GM12878 (cell line): ENCODE measurements at regions not wholly inside any gene's neighbourhood (a gene's known extent, or its start where the extent isn't known, plus 50 kb on each side); places are given as distances from the start of the nearest gene placed in this dataset.

Experiments
- ATAC-seq: fragments of 200-7000 bp; cut with Tn5 transposase; 3 replicates; pipeline ENCODE4 v1.9.1; 2020; ENCODE audit warnings: mild to moderate bottlenecking, moderate library complexity
- BruUV-seq: library from RNA; stranded (reverse); fragments of 400-500 nt; replicated peaks from 2 replicates; lab custom pipeline; 2021; lab: Mats Ljungman, UMichigan
- CTCF ChIA-PET: fragments of 300-600 bp; sonication (Branson Sonifier 250); formaldehyde crosslinking; extraction: SDS; loops from one replicate; lab custom pipeline; 2021; ENCODE audit warnings: inconsistent platforms; lab: Yijun Ruan, JAX
- POLR2A ChIA-PET: fragments of 350-600 bp; formaldehyde crosslinking; extraction: SDS; loops from one replicate; lab custom pipeline; 2021; ENCODE audit warnings: inconsistent platforms; lab: Charles Lee
- RAD21 ChIA-PET: fragments of 300-600 bp; sonication (Branson Sonifier 250); formaldehyde crosslinking; loops from one replicate; lab custom pipeline; 2023; ENCODE audit warnings: antibody characterized with exemption; ENCODE audit not compliant: unreplicated experiment; lab: Charles Lee
- SMC1A ChIA-PET: fragments of 300-600 bp; sonication (Branson Sonifier 250); formaldehyde crosslinking; loops from one replicate; lab custom pipeline; 2023; ENCODE audit not compliant: unreplicated experiment, uncharacterized antibody; lab: Charles Lee
- DNase-seq: peaks from one replicate; pipeline ENCODE4 v3.0.0-alpha.2; 2011; ENCODE audit warnings: low read depth, low spot score
- FAIRE-seq: peaks from 3 replicates; lab custom pipeline; 2011; peaks lifted over from hg19 to GRCh38; lab: Jason Lieb, UNC
- H2AFZ ChIP-seq: 2 replicates; pipeline ENCODE4 v1.6.0; 2011; ENCODE audit warnings: low read depth, low read length, control low read depth; ENCODE audit not compliant: control insufficient read depth
- H3K27ac ChIP-seq: 2 replicates; pipeline ENCODE4 v1.5.1; 2011; ENCODE audit warnings: control low read depth; ENCODE audit not compliant: control insufficient read depth, insufficient read depth
- H3K27me3 ChIP-seq, 2 experiments: replicated peaks in 1 of 2; 2 replicates each; pipeline versions ENCODE4 v1.6.0 to v1.6.1; 2011; ENCODE audit warnings: low read length in 1 of 2; ENCODE audit not compliant: control insufficient read depth in 2 of 2, insufficient read depth in 2 of 2
- H3K36me3 ChIP-seq, 2 experiments: 2 replicates each; pipeline ENCODE4 v1.5.1; 2011; ENCODE audit warnings: low read length in 1 of 2; ENCODE audit not compliant: control insufficient read depth in 2 of 2, insufficient read depth in 2 of 2
- H3K4me1 ChIP-seq: 2 replicates; pipeline ENCODE4 v1.6.1; 2011; ENCODE audit warnings: mild to moderate bottlenecking, low read length, moderate library complexity, mixed read lengths; ENCODE audit not compliant: control insufficient read depth, insufficient read depth
- H3K4me2 ChIP-seq: 2 replicates; pipeline ENCODE4 v1.6.0; 2011; ENCODE audit warnings: control low read depth; ENCODE audit not compliant: control insufficient read depth, insufficient read depth
- H3K4me3 ChIP-seq: fragments of 200-600 bp; sonication (generic); 2 replicates; pipeline ENCODE4 v1.5.1; 2016
- H3K79me2 ChIP-seq: 2 replicates; pipeline ENCODE4 v1.6.0; 2011; ENCODE audit warnings: low read length; ENCODE audit not compliant: control insufficient read depth, insufficient read depth
- H3K9ac ChIP-seq: 2 replicates; pipeline ENCODE4 v1.8.0; 2011; ENCODE audit warnings: low read length, control low read depth, mixed read lengths; ENCODE audit not compliant: control insufficient read depth, insufficient read depth
- H3K9me3 ChIP-seq: replicated peaks from 3 replicates; pipeline ENCODE4 v1.5.1; 2011; ENCODE audit warnings: mild to moderate bottlenecking, low read length; ENCODE audit not compliant: control insufficient read depth, insufficient read depth
- H4K20me1 ChIP-seq: 2 replicates; pipeline ENCODE4 v1.6.0; 2011; ENCODE audit not compliant: control insufficient read depth, insufficient read depth
- BRCA1 ChIP-seq: IDR thresholded peaks from 2 replicates; pipeline ENCODE4 v1.6.1; 2011; ENCODE audit warnings: low read depth, low read length, improper control_type of control experiment
- CBX5 ChIP-seq: sonication (generic); IDR thresholded peaks from 2 replicates; pipeline ENCODE4 v1.6.1; 2016; ENCODE audit warnings: low read depth, moderate library complexity, mild to moderate bottlenecking, inconsistent platforms
- CHD4 ChIP-seq: fragments of 200-600 bp; sonication (generic); IDR thresholded peaks from 2 replicates; pipeline ENCODE4 v1.6.1; 2016; ENCODE audit warnings: mild to moderate bottlenecking
- MTA2 ChIP-seq: fragments of 450-650 bp; IDR thresholded peaks from 2 replicates; pipeline ENCODE4 v1.6.1; 2016; ENCODE audit warnings: low read depth, mild to moderate bottlenecking, moderate library complexity
- NFYA ChIP-seq: IDR thresholded peaks from 2 replicates; pipeline ENCODE4 v1.6.1; 2011; ENCODE audit warnings: low read depth, mild to moderate bottlenecking, low read length, improper control_type of control experiment, borderline replicate concordance
- RELA ChIP-seq: fragments of 450-650 bp; IDR thresholded peaks from 2 replicates; pipeline ENCODE4 v1.8.0; 2014; ENCODE audit warnings: borderline replicate concordance; ENCODE audit not compliant: partially characterized antibody
- WGBS: methylation state at CpG from one replicate; pipeline ENCODE4 v1.1.6; 2016; ENCODE audit warnings: low lambda C conversion rate; ENCODE audit not compliant: insufficient replicate concordance, insufficient coverage; ENCODE audit errors: missing lambda C conversion rate; 5-methylcytosine and 5-hydroxymethylcytosine counted together
- in situ Hi-C: fragments of 300-500 bp; cut with MboI; formaldehyde crosslinking; loops from 9 replicates; pipeline ENCODE4 v1.14.3; 2018; ENCODE audit warnings: mixed read lengths
- intact Hi-C: fragments of 100-400 bp; cut with micrococcal nuclease; formaldehyde crosslinking; loops from one replicate; pipeline ENCODE4 v1.14.2; 2022; ENCODE audit not compliant: unreplicated experiment
- TF ChIP-seq, protein P1 (sequence below): IDR thresholded peaks from 2 replicates; pipeline ENCODE4 v1.6.1; 2011; ENCODE audit warnings: borderline replicate concordance, low read depth, mild to moderate bottlenecking, moderate library complexity, mixed read lengths, low read length; ENCODE audit not compliant: insufficient read depth; ENCODE audit errors: extremely low read length
- TF ChIP-seq, protein P2 (sequence below): fragments of 450-650 bp; formaldehyde crosslinking; IDR thresholded peaks from 2 replicates; pipeline ENCODE4 v1.4.0; 2022; ENCODE audit warnings: mild to moderate bottlenecking, moderate library complexity

DNA sequence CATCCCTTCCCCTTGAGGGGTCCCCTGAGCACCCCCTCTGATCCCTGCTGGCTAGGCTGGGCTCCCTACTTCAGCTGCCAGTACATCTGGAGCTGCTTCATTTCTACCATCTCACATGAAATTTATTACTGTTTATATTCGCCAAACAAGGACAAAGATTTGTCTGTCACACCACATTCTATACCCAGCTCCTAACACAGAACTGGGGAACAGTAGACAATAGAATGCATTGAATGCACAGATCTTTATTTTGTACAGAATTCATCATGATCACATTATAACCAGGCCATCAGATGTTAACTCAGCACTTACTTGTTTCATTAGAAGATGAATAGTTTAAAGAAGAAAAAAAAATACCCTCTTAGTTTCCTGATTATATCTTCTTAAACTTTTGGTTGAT is 159.4 kb downstream of the KLF5 start:
- in situ Hi-C loops = no loop called here
- ATAC-seq = no peak
- BruUV-seq = no TSS peak

More for the DNA sequence above, 159.4 kb downstream of the KLF5 start:
- FAIRE-seq (no peak), DNase-seq (no peak)
- intact Hi-C loops = no loop called here
- Histone ChIP-seq H3K79me2 (no peaks in the 10 kb centered on the region), H3K27me3 (no peaks in the 10 kb centered on the region; a peak in 1 of 4 replicates), H2AFZ (no peak overlapping the region), H3K9me3 (no peaks in the 10 kb centered on the region), H4K20me1 (no peaks in the 10 kb centered on the region), H3K9ac (no peak overlapping the region), H3K4me1 (peaks cover 2% of the 10 kb centered on the region), H3K27ac (no peak overlapping the region), H3K4me2 (no peak overlapping the region)
- ChIA-PET RAD21 (no interaction called here), SMC1A (no interaction called here), POLR2A (no interaction called here), CTCF (no interaction called here)
- WGBS = 75% methylated on average over 1 of the region's 1 CpG
- TF ChIP-seq CHD4 (no peak), BRCA1 (no peak), RELA (no peak), NFYA (no peak), CBX5 (no peak), MTA2 (no peak)
- TF ChIP-seq, protein P1, sequence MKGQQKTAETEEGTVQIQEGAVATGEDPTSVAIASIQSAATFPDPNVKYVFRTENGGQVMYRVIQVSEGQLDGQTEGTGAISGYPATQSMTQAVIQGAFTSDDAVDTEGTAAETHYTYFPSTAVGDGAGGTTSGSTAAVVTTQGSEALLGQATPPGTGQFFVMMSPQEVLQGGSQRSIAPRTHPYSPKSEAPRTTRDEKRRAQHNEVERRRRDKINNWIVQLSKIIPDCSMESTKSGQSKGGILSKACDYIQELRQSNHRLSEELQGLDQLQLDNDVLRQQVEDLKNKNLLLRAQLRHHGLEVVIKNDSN = no peak
- TF ChIP-seq, protein P2, sequence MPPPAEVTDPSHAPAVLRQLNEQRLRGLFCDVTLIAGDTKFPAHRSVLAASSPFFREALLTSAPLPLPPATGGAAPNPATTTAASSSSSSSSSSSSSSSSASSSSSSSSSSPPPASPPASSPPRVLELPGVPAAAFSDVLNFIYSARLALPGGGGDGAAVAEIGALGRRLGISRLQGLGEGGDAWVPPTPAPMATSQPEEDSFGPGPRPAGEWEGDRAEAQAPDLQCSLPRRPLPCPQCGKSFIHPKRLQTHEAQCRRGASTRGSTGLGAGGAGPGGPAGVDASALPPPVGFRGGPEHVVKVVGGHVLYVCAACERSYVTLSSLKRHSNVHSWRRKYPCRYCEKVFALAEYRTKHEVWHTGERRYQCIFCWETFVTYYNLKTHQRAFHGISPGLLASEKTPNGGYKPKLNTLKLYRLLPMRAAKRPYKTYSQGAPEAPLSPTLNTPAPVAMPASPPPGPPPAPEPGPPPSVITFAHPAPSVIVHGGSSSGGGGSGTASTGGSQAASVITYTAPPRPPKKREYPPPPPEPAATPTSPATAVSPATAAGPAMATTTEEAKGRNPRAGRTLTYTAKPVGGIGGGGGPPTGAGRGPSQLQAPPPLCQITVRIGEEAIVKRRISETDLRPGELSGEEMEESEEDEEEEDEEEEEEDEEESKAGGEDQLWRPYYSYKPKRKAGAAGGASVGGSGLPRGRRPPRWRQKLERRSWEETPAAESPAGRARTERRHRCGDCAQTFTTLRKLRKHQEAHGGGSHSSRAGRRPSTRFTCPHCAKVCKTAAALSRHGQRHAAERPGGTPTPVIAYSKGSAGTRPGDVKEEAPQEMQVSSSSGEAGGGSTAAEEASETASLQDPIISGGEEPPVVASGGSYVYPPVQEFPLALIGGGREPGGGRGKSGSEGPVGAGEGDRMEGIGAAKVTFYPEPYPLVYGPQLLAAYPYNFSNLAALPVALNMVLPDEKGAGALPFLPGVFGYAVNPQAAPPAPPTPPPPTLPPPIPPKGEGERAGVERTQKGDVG (CRISPR knock-in tag) = no peak
- TF ChIP-seq, all 136 proteins: peak for 0
- no peaks in the 10 kb centered on the region for H3K36me3 ChIP-seq
- H3K4me3 ChIP-seq = no peak overlapping the region
